Activated T-helper 1 cell treated with Interleukin-2 at 50 U/mL for 16 hours (primary cell): ENCODE measurements at regions not wholly inside any gene's neighbourhood (a gene's known extent, or its start where the extent isn't known, plus 50 kb on each side); places are given as distances from the start of the nearest gene placed in this dataset.

Source experiments
- DNase-seq: peaks from one replicate; pipeline ENCODE4 v3.0.0-alpha.2; 2020; ENCODE audit warnings: low read depth

DNA sequence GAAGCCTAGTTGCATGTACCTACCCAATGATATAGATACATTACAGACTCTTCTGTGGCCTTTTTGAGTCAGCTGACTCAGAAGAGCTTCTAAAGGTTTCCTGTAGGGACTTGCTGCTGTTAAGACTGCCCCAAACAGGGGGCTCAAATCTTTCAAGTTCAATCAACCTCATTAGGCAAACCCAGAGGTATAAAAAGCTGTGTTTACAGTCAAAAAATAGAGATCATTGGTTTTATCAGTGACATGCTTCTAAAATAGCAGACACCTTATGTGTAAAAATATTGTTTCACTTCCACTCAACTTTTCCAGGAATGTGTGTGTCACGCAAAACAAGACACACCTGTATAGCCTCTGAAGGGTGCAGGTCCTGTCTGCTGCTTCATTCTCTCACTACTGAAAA lies 624.3 kb upstream of the FANCL start:
- DNase-seq: no peak

DNA sequence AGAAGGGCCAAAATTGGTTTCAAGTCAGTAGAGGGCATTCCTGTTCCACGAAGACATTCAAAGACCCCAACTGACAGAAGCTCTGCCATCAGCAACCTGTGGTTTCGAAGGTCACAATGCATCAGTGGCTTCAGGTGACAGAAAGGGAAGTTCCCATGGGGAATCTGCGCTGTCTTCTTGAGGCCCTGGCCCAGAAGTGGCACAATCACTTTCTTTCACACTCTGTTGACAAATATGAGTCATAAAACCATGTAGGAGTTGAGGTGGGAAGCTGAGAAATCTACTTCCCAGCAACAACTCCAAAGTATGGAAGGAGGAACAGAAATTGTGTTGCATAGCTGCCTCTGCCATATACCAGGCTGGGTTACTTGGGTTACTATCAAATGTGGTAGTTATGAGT lies 621.1 kb upstream of the FANCL start:
- no peak for DNase-seq

DNA sequence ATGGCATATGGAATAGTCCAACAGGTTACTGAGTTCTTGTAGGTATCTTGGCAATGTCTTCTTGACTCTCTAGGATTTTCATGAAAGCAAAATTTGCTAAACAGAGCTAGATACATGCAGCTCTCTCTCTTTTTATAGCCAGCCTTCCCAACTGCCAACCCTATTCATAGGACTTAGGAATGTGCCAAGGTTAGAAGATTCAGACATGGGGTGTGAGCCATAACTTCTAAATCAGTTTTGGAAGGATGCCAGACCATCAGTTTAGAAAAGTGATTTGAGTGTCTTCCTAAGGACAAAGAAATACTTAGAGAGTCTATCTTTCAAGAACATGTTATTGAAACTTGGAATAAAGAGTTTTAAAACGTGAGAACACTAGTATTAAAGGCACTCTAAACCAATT lies 619.5 kb upstream of the FANCL start:
- DNase-seq: no peak

DNA sequence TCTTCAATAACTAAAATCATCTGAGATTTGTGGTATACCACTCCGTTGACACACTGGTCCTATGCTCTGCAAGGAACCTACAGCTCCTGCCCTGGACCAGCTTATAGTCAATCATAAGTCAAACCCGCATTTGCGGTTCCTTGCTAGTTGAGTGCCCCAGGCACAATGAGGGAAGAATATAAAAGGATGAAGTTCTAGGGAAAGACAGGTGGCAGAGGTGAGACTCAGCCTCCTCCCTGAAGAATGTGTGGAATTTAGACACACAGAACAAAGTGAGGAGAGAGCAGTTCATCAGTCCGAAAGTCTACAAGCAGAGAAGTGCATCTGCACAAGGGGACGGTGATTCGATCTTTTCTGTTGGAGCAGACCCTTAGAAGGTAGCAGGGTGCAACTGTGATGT lies 615.0 kb upstream of the FANCL start:
- DNase-seq: no peak

DNA sequence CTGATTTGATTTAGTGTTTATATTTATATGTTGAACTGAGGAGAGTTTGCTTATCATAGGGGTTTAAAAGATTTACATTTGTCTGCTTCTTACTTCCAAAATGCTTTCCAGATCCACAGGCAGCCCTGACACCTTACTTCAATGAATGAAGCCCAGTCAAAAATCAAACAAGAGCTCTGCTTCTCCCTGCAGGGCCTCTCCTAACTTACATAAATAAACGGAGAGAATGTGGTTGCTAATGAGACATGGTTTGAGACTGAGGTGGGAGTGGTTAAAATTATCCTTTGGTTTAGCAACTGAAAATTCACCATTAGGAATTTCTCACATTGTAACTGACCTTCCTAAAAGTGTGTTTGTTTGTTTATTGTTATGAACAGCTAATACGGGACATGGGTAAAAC lies 612.3 kb upstream of the FANCL start:
- DNase-seq: no peak

DNA sequence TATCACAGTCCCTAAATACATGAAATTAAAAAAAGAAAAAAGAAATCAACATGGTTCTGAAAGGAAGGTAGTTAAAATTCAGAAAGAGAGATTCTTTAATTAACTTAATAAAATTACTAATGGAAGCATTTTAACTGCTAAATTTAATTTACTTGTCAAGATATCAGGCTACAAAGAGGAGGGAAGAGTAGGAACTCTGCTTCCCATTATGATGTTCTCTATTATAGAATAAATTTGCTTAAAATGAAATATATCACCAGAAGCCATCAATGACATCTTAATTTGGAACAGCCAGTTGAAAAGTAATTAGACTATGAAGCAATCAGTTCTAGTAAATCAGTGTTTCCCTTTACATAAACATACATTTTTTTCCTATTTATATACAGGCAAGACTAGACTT lies 611.8 kb upstream of the FANCL start:
- no peak for DNase-seq

DNA sequence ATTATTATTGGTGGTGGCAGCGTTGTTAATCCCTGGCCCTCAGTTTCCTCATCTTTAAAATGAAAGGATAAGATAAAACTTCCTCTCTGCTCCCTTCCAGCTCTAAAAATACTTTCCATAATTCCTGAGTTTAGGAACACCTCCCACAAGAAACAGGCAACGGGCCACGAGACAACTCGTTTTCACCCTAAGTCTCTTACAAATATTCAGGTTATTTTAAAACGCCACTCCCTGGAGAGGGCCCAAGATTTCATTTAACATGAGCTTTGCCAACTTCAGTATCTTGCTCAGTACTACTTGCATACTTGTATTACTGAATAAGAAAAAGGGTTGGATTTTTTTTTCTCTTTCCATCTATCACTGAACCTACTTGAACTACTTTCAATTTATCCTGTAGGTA lies 611.1 kb upstream of the FANCL start:
- no peak for DNase-seq

DNA sequence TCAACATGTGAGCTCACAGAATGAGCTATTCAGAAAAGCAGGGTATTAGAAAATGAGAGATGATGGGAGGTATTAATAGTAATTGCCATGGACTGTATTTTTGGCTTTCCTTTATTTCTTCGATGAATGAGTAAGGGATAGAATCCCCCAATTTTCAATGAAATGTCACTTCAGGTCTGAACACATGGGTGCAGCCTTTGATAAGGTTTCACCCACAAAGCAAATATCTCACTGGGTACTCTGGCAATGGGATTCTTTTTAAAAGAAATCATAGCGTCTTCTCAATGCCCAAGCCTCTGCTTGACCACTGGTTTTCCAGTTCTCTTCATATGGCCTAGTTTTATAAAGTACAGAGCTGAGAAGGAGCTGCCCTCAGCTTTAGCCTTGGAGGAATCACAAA lies 610.5 kb upstream of the FANCL start:
- no peak for DNase-seq

DNA sequence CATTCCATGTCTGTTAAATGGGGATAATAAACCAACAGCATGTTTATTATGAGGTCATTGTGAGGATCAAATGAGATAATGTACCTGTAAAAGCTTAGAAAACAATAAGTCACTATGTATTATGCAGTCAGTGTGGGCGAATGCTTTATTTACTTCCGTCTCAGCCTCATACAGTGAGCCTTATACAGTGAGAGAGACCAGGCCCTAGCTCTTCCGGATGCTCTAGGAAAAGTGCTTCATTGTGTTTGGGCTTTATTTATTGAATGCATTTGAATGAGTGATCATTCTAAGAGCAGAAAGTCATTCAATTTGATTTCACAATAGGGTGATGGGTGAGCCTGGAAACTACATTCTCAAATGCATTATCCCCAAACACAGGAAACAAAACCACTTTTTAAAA lies 603.9 kb upstream of the FANCL start:
- no peak for DNase-seq

DNA sequence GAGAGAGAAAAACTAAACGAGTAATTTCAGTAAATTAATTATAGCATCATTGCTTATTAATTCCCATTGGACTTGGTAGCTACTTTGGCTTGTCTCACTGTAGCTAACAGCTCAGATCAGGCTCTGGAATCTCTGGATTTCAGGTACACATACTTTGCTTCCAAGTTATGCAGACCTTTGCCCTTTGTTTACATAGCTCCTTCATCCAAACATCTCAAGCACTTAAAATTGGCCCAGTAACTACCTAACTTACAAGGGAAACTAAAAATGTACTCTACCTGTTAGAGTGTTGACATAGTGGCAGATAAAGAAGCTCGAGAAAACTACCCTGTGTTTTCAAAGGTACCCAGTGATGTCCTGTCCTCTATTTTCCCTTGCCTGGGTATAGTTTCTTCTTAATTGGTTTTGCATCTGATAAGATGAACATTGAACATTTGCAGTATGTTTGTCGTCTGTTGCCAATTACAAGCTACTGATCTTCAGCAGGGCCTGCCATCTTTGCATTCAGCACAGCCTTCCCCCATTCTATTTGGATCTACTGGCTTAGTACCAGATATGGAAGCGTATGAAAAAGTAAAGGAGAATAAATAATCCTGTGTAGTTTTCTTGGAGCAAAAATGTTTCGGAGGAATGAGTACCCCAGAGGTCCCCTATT lies 601.5 kb upstream of the FANCL start:
- DNase-seq: no peak

DNA sequence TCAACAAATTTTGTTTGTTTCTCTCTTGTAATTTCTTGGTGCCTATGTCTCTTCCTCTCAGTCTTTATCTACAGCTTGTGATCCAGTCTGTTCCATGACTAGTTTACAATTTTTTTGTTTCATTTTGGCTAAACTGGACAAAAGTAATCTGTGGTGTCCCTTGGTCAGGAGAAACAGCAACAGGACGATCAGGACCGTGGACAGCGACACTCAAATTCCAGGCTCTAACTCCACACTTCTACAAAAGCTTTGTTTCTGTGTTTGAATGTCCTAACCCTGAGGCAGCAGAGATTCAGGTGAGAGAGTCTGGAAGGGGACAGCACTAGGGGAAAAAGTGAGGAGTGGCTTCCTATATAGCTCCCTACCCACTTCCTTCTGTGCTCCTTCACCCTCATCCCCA lies 593.3 kb upstream of the FANCL start:
- no peak for DNase-seq

DNA sequence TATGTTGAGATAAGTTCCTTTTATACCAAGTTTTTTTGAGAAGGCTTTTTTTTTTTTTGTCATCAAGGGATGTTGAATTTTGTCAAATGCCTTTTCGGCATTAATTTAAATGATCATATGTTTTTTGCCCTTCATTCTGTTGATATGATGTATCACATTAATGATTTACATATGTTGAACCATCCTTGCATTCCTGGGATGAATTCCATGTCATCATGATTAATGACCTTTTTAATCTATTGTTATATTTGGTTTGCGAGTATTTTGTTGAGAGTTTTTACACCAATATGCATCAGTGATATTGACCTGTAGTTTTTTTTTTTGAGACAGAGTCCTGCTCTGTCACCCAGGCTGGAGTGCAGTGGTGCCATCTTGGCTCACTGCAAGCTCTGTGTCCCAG lies 585.7 kb upstream of the FANCL start:
- no peak for DNase-seq

DNA sequence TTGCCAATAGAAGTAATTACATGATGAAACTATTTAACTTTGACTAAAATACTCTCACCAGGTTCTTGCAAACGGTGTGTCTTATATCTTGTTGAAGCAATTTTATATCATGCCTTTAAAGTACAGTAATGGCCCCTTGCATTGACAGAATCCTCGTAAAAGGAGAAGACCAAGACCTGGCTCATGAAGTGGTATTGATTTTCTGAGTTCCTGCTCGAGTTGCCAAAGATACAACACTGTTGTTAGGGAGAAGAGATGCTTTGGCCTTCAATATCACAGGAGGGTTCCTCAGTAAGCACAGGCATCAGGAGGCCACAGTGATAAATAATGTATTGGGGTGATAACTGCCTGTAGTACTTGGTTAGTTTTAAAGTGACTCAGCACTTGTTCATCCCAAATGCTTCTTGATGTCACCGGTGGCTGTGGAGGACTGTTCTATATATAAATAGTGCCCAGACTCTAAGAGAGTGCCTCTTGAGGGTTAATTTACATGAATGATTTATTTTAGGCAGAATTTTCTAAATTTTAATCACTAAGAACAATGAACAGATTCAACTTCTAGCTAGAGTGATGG lies 571.7 kb upstream of the FANCL start:
- DNase-seq: no peak

DNA sequence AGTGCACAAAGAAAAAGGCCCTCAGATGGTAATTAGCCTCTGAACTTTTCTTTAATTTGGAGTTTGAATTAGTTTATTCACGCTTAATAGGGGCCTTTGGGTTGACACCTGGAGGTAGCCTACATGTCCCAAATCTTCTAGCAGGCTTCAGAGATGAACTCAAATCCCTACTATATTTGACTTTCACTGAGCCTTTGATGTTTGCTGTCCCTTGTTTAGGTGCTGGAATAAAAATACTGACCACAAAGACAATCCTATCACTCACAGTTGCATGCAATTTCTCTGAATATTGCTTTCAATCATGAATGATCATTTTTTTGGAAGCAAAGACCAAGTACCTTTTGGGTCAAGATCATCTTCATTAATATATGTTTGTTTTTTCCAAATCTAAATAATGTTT lies 564.0 kb upstream of the FANCL start:
- DNase-seq: no peak

DNA sequence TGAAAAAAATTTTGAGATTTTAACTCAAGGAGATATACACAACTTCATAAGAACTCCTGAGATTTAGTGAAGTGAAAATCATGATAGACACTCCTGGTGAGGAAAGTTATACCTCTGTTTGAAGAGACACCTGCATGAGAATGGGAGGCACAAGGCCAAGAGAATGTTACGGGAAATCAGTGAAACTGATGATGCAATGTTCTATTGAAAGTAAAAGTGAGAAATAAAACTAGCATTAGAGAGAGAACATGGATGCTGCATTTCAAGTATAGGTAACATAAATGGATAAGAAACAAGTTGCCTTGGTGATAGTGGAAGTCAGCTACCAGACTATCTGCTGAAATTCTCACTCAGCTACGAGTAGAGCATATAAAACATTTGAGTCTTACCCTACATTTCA lies 562.1 kb upstream of the FANCL start:
- no peak for DNase-seq

DNA sequence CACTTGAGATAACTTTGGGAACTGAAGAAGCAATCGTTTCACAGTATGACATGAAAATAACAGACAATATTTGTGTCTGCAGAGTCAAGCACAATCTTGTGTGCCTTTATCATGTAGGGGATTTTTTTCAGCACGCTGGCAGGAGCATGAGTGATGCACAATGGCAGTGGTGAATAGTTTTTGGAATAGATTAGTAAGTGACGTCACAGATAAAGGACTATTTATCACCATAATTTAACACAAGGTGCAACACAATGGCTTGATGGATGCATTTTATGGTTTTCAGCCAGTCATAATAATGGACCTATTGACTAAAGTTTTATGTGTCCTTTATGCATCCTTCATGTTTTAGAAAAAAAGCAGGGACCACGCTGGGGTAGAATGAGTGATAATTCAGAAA lies 559.8 kb upstream of the FANCL start:
- no peak for DNase-seq

DNA sequence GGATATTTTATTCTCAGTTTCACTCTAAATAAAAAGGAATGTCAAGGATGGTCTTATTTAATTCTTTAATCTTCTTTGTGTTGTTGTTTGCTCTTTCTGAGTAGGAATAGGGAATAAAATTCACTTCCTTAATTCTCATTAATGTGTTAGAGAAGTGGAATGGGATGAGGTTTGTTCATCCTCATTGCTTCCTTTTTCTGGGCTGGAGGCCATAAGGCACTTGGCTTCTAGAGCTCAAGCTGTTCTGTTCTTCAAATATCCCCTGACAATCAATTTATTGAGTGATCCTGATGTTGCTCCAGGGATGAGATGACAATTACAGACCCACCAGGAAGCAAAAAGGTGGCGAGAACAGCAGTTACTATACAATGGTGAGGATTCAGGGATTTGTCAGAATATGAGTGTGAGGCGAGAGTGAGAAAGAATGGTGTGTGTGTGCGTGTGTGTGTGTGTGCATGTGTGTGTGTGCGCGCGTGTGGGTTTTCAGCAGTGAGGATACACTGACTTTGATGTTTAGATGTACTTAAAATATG lies 557.6 kb upstream of the FANCL start:
- DNase-seq: no peak

DNA sequence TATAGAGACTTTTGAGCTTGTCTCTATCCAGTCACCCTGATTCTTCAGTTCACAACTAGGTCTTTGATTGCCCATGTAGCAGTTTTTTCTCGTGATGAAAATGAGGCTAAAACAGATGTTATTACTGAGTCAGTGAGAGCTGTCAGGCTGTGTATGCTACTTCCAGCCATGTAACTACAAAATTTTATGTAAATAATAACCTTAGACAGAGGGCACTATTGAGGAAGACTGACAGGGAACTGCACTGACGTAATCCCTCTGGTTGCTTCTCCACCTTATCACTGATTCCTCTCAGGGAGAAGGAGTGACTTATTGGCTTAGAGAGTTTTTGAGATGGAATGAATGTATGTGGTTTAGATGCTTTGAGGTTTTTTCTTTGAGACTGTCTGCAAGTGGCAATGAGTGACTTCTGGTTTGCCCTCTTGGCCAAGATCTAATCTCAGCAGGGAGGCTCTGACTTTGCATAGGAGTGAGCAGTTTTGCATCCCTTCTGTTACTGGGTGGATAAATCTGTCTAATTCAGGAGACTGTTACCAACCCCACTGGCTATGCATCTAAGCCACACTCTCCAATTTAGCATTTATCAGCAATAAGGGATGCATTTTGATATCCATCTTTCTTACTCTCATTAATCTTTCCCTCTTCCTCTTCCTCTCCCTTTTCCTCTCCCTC lies 555.2 kb upstream of the FANCL start:
- no peak for DNase-seq

DNA sequence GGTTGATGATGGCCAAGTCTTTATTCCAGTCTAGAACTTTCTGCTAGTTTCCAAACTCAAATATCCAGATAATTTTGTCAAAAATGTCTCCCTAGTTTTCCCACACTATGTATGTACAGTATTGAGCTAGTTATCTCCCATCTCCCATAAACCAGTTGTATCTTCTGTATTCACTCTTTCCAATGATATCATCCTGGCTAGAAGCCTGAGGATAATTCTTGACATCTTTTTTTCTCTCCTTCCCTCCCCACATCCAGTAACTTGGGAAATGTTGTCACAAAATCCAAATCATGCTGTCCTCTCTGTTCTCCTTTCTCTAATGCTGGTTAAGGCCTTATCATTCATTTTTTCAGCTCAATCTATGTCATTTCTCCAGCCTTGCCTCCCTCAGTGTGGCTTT lies 553.8 kb upstream of the FANCL start:
- DNase-seq: no peak

DNA sequence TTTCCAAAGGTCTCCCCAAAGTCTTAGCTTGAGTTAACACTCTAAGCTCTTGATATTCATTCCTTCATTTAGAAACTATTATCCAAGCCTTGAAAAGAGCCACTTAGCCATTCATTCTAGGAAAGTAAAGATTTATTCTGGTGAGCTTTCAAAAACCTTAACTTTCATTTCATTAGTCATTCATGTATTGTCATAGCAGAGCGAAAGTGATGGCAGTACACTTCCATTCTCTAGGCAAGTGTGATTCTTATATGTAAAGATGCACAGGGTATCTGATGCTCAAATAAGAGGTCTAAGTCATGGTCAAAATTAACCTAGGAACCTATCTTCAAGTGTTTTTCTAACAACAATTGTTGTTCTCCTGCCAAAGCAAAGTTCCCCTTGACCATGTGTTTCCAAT lies 553.0 kb upstream of the FANCL start:
- DNase-seq: no peak

DNA sequence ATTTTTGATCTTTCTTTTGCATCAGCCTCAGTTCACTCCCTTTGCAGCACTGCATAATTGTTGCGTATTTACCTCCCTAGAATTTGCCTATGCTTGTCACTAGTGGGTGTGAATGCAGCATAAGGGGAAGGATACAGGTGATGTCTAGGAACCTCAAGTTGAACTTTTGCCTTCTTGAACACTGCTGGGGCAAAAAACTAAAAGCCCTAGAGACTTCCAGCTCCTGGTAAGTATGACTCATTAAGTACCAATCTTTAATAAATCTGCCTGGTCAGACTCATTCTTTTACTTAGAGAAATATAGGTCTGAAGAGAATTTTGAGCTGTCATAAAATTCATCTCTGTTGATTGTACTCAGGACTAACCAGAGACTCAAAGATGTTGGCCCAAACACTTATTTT lies 547.3 kb upstream of the FANCL start:
- DNase-seq: no peak

DNA sequence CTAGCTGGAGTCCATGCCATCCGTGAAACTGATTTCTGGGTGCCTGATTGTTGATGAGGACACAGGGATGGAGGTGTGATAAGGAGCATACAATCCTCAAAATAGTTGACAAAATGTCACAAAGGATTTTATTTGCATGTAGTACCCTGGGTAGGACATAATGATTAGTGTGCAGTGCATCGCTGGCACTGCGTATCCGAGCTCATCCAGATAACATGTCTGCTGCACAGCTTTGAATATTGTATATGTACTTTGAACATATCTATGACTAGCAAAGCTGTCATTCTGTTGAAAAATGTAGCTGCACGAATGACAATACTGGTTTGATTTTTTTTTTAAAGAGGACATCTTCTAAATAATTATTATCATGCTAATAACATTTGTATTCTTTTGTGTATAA lies 529.7 kb upstream of the FANCL start:
- no peak for DNase-seq

DNA sequence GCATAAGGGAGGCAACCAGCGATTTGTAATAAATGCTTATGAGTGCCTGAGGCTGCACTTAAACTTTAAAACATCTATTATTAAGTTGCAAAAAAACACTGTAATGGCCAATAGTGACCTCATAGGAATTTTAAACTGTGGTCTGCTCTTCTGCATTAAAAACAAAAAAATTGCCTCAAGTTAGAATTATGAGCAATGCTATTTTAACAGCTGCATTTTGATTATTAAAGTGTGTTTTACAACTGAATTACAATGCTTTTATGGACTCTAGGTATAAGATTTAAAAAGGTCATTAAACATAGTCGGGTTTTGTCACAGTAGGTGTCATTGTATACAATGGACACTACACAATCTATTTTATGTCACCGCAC lies 528.7 kb upstream of the FANCL start:
- DNase-seq: no peak
